Stimulated activated CD4-positive, alpha-beta T cell treated with anti-CD3 and anti-CD28 coated beads, Interleukin-15, amount 100 ng/mL, for 24 hours (primary cell): ENCODE measurements at regions not wholly inside any gene's neighbourhood (a gene's known extent, or its start where the extent isn't known, plus 50 kb on each side); places are given as distances from the start of the nearest gene placed in this dataset.
"Not testable (repeated sequence)": the region's sequence is repeated elsewhere in the genome, so short reads cannot be mapped to it uniquely, and the experiment has no call there.

Source experiments
- DNase-seq: peaks from one replicate; pipeline ENCODE4 v3.0.0-alpha.2; 2020

DNA sequence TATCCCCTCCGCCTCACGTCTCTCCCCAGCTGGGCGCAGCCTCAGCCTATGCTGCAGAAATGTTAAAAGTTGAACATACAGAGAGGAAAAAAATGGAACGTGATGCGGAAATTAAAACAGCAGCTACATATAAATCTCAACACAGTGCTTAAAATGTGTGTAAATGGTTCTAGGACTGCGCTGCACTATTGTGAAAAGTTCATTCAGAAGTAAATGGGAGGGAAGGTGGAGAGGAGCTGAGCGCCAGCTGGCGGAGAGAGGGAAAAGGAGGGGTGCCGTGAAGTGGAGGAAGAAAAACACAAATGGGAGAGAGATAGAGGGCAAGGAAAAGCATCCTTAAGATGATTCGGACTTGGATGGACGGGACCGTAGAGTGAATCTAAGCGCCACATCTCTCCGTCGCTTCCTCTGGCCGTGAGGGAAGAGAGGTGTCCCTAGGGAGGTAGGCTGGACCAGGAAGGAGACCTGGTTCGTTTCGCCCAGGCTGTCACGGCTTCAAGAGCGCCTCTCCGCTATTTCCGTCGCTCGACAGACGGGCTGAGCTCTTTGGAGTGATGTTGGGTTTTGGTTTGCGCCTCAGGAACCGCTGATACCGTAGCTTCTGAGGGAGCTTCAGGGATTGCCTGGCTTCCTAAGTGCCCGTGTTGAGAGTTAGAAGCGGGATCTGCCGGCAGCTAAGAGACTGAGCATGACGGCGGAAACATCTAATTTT lies 113.7 kb downstream of the TRIM27 start:
- no peak for DNase-seq

- DNase-seq, result no peak
These were observed 113.1 kb downstream of the TRIM27 start for GRCh38 chr6:28810659-28811053.

GRCh38 chr6:28811873-28812272 lies 111.9 kb downstream of the TRIM27 start:
- no peak for DNase-seq

DNA sequence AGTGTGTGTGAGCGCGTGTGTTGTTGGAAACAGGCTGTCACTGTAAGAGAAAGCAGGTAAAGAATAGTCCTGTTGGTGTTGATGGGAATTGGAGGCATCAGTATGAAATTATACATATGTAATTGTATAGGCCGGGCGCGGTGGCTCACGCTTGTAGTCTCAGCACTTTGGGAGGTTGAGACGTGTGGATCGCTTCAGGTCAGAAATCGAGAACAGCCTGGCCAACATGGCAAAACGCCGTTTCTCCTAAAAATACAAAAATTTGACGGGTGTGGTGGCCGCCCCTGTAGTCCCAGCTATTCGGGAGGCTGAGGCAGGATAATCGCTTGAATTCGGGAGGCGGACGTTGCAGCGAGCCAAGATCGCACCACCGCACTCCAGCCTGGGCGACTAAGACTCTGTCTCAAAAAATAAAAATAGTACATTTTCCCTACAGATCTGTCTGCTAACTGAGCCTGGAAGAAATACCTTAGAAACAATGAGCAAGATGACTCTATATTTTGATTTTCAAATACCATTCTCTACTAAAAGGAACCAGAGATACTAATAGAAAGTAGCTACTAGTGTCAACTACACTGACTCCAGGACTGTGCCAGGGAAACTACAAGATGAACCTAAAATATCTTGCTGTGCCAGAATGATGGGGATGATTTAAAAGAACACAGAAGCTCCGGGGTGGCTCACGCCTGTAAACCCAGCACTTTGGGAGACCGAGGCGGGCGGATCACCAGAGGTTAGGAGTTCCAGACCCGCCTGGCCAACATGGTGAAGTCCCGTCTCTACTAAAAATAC lies 110.8 kb downstream of the TRIM27 start:
- DNase-seq, result no peak

- DNase-seq, result no peak
These were observed 109.5 kb downstream of the TRIM27 start for GRCh38 chr6:28814032-28814976.

DNA sequence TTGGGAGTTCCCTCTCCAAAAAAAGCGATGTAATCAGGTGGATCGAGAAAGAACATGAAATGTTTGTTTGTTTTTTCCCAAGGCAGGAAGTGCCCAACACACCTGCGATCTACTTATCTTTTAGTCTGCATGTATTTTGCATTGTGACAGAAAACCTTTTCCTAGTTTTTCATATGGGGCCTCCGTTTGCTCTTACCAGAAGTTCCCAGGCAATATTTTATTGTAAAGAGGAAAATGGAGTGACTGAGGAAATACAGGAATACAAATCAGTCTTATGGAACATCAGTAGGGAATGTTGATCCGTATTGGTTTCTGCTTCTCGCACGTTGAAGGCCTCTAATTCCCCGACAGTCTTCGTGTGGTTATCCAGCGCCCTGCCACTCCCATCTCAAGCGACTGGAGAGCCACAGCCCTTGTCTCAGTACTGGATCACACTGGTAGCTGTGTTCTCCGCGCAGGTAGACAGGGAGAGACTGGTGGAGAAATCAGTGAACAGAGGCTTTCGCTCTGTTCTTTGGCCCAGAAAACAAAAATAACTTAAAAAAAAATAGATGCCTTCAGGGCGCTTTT lies 107.4 kb downstream of the TRIM27 start:
- DNase-seq, result no peak

- DNase-seq, result peak; percentile 68
These were observed 106.6 kb downstream of the TRIM27 start for GRCh38 chr6:28816909-28817807.

GRCh38 chr6:28817808-28818145 lies 106.0 kb downstream of the TRIM27 start:
- no peak for DNase-seq

- DNase-seq, result no peak
These were observed 98.7 kb downstream of the TRIM27 start for GRCh38 chr6:28824793-28825731.

DNA sequence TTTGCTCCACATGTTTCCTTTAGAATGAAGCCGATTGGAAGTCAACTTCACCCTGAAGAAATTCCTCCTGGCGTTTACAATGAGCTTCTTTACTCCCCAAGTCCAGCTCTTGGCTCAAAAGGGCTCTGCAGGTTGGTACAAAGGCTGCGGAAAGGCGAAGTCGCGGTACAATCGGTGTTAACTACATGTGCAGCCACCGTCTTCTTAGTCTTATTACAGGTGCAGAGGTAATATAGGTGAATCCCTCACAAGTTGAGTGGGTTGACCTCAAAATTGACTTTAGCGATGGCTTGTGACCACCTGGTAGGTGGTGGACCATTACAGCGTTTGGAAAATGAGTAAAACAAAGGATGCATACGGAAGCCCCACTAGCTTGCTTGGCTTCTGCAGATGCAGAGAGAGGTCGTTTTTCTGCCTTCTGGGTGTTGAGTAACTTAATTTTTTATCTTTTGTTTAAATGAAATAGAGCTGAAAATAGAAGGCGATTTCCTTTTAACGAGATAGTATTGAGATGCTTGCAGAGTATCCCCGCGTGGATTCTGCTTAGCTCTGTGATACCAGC lies 98.0 kb downstream of the TRIM27 start:
- no peak for DNase-seq

- DNase-seq, result not testable (repeated sequence)
These were observed 92.1 kb downstream of the TRIM27 start for GRCh38 chr6:28831683-28832082.

GRCh38 chr6:28836703-28837102 lies 87.1 kb downstream of the TRIM27 start:
- peak; percentile 38 for DNase-seq

DNA sequence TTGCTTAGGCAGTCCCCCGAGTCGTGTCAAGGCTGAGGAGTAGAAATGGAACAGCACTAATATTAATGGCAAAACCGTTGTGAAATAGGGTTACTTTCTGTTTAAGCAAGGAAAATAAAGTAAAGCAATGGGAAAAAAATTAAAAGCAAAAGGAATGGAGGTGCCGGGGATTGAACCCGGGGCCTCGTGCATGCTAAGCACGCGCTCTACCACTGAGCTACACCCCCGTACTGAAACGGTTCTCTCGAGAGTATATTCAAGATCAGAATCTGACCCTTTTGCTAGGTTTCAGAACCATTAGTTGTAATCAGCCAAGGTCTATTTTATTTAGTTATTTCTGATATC lies 85.5 kb downstream of the TRIM27 start:
- DNase-seq, result peak; percentile 61

DNA sequence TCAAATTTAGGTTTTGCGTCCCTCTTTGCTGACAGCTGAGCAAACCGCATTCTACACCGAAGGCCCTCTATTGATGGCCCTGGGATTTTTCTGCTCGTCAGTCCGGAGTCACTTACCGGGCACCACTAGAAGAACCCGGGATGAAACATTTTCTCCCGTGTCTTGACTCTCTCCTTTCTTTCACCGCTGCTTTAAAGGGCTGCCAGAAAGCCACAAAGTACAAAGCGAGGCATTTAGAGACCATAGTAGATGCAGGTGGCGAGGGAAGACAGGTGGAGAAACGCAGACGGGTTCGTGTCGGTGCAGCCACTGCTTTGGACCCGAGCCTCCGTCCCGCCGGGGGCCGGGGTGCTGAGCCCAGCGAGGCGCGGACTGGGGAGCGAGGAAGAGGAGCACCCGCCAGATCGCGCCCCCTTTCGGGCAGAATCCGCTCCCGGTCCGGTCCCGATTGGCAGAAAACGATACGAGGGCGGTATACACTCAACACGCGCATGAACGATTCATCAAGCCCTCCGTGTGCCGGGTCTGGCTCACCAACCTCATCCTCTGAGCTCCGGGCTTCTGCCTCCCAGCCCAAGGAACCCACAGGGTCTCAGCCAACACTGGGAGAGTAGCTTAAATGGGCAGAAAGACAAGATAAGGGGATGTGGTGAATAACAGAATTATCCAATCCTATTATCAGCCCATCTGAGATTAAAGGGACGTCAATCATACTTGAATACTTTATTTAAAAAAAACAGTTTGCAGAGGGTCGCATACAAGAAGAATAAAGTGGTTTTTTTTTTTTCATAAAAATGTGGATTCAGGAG lies 84.9 kb downstream of the TRIM27 start:
- DNase-seq, result peak; percentile 94

GRCh38 chr6:28839443-28840120 lies 84.2 kb downstream of the TRIM27 start:
- no peak for DNase-seq

DNA sequence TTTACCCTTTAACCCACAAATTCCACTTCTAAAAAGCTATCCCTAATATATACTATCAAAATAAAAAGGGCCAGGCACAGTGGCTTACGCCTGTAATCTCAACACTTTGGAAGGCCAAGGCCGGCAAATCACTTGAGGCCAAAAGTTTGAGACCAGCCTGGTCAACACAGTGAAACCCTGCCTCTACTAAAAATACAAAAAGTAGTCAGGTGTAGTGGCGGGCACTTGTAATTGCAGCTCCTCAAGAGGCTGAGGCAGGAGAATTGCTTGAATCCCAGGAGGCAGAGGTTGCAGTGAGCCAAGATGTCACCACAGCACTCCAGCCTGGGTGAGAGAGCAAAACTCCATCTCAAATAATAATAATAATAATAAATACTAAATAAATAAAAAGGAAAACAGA lies 82.5 kb downstream of the TRIM27 start:
- no peak for DNase-seq

GRCh38 chr6:28848756-28849155 lies 75.0 kb downstream of the TRIM27 start:
- peak; percentile 48 for DNase-seq
